GM21528 (cell line): ENCODE measurements at regions not wholly inside any gene's neighbourhood (a gene's known extent, or its start where the extent isn't known, plus 50 kb on each side); places are given as distances from the start of the nearest gene placed in this dataset.
"Not testable (repeated sequence)": the region's sequence is repeated elsewhere in the genome, so short reads cannot be mapped to it uniquely, and the experiment has no call there.

ENCODE experiments used
- ATAC-seq: cut with Tn5 transposase; IDR thresholded peaks from one replicate; pipeline ENCODE4 v1.9.1; 2021; ENCODE audit warnings: mild to moderate bottlenecking, moderate library complexity; ENCODE audit not compliant: unreplicated experiment, low FRiP score

DNA sequence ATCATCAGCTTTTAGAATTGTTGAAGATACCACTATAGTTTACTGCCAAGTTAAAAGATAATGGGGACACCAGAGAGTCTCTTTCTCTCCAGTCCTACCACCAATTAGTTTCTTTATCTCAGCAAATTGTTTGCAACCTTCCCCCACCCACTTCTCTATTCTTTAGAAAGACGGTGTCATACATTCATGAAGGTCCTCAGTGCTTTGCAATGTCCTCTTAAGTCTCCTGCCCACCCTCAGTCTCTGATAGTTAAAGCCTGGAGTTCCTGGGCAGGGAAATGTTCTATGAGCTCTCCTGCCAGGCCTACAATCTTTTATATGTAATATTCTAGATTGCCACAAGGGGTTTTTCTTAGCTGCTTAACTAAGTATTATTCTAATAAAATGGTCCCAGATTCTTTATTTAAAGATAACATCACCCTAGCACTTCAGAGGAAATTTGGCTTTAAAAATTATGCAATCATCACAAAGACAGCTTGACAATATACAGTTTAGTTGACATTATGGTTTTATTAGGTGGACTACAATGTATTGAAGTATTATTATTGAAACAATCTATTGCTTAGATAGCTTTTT lies 509.2 kb downstream of the CSNK1G3 start:
- no peak for ATAC-seq

DNA sequence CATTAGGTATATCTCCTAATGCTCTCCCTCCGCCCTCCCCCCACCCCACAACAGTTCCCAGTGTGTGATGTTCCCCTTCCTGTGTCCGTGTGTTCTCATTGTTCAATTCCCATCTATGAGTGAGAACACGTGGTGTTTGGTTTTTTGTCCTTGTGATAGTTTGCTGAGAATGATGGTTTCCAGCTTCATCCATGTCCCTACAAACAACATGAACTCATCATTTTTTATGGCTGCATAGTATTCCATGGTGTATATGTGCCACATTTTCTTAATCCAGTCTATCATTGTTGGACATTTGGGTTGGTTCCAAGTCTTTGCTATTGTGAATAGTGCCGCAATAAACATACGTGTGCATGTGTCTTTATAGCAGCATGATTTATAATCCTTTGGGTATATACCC lies 505.3 kb downstream of the CSNK1G3 start:
- ATAC-seq, result not testable (repeated sequence)

DNA sequence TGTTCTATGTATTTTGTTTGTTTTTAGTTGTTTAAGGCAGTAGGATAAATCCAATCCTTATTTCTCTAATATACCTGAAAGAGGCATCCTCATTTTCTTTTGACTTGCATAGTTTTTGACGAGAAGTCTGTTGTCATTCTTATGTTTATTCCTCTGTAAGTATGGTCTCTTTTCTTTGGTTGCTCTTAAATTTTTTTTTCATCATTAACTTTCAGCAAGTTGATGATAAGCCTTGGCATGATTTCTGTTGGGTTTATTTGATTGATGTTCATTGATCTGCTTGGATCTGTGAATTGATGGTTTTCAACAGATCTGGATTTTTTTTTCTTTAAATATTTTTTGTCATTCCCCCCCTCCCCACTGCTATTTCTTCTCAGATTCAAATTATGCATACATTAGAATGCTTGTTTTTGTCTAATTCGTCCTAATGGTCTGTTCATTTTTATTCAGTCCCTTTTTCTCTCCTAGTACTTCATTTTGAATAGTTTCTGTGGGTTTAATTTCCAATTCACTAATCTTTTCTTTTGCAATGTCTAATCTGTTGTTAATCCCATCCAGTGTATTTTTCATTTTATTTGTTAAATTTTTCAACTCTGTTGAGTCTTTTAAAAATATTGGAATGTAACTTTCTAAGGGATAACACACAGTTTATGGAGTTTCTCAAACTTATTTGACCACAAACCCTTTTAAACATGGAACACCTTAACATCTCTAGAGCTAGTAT lies 495.9 kb downstream of the CSNK1G3 start:
- no peak for ATAC-seq

DNA sequence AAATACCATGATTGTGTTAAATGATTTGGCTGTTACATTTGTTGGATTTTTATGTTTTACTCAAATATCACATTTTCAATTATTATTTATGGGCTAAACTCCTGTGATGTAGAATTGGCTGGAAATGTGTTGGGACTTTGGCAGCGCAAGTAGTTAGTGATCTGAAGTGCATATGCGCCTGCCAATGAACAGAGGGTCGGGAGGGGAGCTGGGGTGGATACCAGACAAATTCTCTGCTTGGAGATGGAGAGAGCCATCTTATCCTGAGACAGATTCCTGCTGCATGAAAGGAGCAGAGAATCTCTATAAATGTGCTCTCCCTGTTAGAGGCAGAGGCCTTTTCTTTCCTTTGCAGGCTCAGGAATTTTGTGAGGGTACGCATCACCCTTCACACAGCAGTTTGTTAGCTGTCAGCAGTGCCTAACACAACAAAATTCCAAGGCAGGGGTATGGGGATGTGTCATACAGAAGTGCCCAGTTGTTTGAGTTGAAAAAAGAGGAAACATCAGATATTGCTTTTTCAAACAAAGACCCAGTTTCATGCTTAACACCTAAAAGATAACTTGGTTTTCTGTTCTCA lies 489.1 kb downstream of the CSNK1G3 start:
- ATAC-seq, result no peak

DNA sequence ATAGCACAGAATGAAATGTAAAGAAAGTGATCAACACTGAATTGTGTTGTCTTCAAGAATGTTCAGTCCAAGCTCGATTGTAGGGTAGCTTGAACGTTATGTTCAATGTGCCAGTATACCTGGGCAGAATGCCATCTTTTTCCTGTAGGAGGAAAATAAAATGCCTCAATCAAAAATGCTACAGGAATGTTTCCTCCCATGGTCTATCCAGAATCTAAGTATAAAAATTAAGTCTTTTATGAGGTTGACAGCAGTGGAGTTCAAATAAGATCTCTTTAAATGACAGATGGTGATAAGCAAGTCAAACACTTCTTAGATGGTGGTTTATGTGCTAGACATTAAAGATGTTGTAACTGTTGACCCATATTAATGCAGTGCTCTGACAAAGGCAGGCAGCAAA lies 488.6 kb downstream of the CSNK1G3 start:
- ATAC-seq, result no peak

DNA sequence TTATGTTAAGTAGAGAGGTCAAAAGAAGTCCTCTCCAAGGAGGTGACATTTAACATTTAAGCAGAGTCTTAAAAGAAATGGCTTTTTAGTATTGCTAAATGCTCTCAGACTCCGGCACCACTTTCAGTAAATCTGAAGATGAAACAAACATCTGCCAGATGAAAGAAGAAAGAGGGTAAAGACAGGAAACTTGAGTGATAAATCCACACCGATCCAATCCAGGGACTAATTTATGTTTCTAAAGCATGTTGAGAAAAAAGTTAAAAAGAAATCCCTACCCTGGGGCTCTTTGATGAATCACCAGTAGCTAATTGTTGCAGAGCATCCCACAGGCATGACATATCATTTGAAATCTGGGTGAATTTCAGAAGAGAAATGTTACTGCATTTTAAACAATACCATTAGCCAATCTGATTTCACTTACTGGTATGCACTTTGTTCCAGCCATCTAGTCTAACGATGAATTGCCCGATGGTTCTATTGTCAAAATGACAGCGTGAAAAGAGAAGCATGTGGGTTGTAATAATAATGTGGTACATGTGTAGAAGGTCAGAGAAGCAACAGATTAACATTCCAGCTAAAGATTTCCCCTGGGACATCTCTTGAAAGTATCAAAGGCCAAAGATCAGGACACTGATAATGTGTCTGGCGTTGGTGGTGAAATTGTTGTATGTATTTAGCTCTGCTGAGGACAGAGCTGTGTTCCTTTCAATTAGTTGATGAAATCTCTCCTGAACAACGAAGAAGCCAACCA lies 485.7 kb downstream of the CSNK1G3 start:
- ATAC-seq, result no peak

DNA sequence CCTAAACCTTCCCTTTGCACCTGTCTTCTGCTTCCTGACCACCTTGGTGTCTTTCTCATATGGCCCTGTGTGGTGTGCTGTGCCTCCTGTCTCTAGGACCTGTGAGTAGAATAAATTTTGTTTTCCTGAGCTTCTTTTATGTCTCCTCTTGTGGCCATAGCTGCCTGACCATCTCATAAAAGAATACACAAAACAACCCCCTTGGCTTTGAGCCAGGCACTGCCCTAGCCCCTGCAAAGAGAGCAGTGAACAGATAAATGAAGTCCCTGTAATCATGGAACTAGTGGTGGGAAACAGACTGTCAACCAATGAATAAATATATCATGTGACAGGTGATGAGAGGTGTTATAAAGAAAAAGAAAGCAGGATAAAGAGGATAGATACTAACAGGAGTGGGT lies 485.1 kb downstream of the CSNK1G3 start:
- no peak for ATAC-seq

DNA sequence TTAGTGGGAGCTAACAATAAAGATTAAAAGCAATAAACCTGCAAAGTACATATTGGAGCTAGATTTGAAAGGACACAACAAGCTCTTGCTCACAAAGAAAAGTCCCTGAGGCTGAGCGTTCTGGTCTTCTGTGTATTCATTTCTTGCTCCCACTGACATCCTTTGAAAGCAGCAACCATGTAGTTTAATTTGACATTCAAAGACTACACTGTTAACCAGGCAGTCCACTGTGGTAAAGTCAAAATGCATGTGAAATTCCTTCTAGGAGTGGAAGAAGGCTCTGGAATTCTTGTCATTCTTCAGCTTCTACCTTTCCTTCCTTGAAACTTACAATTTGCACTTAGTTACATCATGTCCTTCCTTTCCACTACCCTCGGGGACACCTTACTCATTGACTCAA lies 480.7 kb downstream of the CSNK1G3 start:
- no peak for ATAC-seq

DNA sequence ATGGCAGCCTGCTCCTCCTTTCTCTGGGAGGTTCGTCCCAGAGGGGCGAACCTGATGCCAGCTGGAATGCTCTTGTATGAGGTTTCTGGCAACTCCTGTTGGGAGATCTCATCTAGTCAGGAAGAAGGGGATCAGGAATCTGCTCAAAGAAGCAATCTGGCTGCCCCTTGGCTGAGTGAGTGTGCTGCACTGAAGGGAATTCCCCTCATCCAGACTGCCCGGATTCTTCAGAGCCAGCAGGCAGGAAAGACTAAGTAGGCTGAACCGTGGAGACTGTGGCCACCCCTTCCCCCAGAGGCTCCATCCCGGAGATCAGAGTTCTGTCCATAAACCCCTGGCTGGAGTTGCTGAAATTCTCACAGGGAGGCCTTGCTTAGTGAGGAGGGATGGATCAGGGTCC lies 476.0 kb downstream of the CSNK1G3 start:
- ATAC-seq, result no peak

DNA sequence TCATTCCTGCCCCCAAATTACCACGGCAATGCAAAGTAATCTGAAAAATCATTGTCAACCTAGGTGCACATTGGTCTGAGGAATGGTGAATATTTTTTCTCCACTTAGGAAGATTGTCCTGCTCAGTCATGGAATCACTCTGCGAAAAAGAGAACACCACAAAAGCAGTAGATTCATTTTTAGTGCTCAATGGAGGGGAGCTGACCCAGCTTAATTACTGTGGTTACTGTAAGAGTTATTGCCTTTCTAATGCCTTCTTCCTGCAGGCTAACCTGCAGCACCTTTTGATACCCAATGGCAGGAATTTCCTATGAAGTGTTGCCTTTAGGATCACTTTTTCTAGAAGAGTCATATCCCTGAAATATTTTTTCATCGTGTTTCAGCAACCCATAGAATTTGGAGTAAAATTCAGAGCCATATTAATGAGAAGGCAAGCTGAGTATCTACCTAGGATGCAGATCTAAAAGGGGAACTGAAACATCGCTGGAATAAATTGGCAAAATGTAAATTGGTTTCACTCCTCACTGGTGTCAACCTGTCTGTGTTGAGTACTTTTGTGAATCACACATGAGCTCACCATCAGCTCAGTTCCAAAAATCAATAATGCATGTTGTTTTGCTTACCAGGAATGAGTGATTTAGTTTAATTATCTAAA lies 464.5 kb downstream of the CSNK1G3 start:
- ATAC-seq, result peak; percentile 75

DNA sequence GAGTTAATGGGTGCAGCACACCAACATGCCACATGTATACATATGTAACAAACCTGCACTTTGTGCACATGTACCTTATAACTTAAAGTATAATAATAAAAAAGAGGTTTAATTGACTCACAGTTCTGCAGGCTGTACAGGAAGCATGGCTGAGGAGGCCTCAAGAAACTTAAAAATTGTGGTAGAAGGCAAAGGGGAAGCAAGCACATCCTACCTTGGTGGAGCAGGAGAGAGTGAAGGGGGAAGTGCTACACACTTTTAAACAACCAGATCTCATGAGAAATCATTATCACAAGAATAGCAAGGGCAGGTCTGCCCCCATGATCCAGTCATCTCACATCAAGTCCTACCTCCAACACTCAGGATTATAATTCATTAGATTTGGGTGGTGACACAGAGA lies 463.5 kb downstream of the CSNK1G3 start:
- ATAC-seq, result not testable (repeated sequence)

DNA sequence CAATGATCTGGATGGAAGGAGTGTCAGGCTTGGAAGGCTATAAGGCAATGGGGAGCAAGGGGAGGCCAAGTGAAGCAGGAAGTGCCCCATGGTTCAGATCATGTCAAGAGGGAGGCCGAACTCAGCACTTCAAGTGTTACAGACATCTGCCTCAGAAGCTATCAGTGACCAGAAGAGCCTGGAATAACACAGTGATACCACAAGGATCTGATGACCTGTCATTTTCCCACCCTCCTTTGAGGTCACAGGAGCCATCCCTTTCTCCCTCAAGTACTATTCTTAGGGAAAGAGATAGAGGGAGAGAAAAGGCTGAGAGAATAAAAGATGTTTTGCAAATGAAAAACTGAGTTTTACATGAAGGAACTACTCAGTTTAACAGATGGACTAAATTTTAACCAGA lies 454.8 kb downstream of the CSNK1G3 start:
- no peak for ATAC-seq

DNA sequence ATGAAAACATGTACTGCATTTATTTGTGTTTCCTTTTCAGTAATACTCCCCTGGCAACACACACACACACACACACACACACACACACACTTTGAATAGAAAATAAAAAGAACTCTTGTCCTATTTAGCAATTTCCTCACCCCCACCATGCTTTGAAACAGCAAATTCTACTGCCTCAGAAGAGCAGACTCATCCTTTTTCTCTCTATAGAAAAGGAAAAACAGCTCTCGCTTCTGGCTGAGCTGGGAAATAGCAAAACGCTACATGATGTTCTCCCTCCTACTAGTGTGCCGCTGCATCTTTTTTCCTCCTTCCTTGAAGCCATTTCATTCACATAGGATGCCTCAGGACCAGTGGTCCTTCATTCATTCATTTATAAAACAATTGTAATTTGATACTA lies 453.6 kb downstream of the CSNK1G3 start:
- no peak for ATAC-seq

DNA sequence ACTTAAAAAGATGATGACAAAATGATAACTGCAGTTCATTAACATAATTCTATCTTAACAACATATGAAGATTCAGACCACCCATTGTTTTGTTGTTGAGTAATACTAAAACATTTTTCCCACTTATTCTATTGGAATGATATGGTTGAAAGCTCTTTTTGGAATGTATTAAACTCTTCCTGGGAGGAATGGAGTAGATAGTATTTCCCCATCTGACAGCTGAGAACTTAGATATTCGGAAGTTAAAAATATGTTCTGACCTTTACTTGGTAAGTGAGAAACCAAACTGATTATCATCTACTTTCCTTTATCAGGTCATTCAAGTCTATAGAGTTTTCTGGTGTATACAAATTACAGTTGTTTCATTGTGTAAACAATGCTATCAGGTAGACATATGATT lies 452.9 kb downstream of the CSNK1G3 start:
- no peak for ATAC-seq

DNA sequence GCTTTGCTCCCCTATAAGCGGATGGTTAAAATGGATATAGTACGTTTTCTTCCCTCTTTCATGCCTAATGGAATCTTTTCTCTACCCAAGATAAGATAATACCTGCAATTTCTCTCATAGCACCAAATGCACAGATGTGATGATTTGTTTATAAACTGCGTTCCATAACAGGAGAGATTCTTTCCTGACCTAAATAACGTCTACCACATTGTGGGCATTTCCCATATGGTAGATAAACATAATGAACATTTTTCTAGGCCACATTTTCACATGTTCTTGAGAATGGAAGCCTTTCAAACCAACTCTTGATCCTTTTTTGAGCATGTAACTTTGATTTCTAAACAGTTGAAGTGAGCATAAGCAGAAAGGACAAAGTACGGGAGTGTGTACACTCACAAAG lies 448.5 kb downstream of the CSNK1G3 start:
- no peak for ATAC-seq

DNA sequence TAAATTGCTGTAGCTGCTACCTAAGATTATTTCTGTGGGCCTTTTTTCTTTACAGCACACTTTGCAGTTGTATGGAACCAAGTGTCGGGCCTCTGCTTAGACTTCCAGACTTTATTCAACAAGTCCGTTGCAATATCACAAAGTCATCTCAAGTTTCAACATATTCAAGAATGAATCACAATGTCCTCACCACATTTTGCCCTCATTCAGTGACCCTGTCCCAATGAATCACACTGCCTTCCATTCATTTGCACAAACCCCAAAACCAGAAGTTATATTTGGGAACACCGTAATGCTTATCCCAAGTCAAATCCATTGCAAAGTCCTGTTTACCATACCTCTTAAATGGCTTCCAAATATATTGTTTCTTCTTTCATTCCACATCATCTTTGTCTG lies 439.6 kb downstream of the CSNK1G3 start:
- no peak for ATAC-seq

DNA sequence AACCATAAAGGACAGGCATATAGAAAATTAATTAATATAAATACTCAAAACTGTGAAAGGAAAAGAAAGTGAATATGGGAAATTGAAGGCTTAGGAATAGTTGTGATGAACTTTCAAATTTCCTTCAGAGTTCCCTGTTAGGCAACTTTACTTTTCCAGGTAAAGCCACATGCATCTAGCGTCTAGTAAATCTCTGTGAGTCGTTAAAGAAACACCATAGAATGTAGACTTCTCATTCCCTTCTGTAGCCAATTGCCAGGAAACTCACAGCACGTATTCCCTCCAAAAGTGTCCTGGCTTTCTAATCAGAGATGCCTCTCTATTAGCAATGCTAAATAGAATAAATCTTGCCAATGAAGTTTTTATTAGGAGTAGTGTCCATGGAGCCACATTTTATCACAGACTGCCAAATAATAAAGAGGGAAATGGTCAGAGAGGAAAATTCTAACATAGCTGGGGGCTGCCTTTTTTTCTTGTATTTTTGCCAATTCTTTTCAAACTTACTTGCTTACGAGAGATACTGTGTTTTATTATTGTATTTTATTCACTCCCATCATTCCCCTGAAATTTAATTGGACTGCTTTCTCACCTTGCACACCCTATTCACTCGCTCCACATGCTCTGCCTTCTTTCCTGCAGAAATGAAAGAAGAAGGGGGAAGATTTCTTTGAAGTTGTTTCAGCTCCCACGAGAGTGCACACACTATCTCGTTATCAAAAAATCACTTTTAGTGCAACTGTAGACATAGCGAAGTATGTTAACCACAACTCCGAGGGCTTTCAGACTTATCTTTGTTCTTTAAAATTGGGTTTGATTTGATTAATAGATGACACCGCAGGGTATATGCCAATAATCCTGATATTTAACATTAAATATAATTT lies 439.0 kb downstream of the CSNK1G3 start:
- ATAC-seq, result no peak

DNA sequence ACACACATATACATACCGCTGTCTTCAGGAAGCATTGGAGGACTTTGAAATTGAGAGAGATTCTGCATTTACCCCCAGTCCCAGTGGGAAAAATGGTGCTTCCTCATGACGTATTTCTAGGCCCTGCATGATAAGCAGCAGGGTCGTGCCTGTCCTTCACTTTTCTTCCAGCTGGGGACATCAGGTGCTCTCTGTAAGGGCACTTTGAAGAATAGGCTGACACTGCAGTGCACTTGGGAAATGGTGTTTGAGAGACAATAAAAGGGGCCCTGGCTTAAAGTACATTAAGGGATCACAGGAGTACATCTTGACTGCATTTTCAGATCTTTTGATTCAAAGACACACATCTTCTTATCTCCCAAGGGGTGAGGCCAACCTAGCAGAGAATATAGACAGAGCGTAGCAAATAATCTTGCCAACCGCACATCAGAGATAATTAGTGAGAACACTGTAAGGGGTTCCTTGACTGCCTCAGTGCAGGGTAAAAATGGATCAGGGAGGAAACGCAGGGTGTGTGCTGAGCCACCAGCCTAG lies 437.9 kb downstream of the CSNK1G3 start:
- ATAC-seq, result no peak

DNA sequence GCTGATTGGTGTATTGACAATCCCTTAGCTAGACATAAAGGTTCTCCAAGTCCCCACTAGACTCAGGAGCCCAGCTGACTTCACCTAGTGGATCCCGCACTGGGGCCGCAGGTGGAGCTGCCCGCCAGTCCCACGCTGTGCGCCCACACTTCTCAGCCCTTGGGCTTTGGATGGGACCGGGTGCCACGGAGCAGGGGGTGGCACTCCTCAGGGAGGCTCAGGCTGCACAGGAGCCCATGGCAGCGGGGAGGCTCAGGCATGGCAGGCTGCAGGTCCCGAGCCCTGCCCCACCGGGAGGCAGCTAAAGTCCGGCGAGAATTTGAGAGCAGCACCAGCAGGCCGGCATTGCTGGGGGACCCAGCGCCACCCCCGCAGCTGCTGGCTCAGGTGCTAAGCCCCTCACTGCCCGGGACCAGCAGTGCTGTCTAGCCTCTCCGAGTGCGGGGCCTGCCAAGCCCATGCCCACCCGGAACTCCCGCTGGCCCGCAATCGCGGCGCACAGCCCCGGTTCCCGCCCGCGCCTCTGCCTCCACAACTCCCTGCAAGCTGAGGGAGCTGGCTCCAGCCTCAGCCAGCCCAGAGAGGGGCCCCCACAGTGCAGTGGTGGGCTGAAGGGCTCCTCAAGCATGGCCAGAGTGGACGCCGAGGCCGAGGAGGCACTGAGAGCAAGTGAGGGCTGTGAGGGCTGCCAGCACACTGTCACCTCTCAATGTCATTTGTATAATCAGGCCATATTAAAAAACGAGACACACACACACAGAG lies 437.2 kb downstream of the CSNK1G3 start:
- no peak for ATAC-seq
